Testis (tissue), 2 donors: ENCODE measurements at regions not wholly inside any gene's neighbourhood (a gene's known extent, or its start where the extent isn't known, plus 50 kb on each side); places are given as distances from the start of the nearest gene placed in this dataset.

ENCODE experiments used
- DNase-seq: peaks from one replicate; pipeline ENCODE4 v3.0.0-alpha.2; 2019
- H3K27ac ChIP-seq, 2 donors: fragments of 200-600 bp; sonication (generic); one replicate each; pipeline ENCODE4 v1.5.1; 2019
- H3K27me3 ChIP-seq: fragments of 200-600 bp; sonication (generic); one replicate; pipeline ENCODE4 v1.5.1; 2019
- H3K36me3 ChIP-seq: fragments of 200-600 bp; sonication (generic); one replicate; pipeline ENCODE4 v1.5.1; 2017; ENCODE audit warnings: low read depth; ENCODE audit errors: missing control alignments
- H3K4me1 ChIP-seq: fragments of 200-600 bp; sonication (generic); one replicate; pipeline ENCODE4 v1.5.1; 2019
- H3K4me3 ChIP-seq, 2 donors: fragments of 200-600 bp; sonication (generic); one replicate each; pipeline ENCODE4 v1.5.1; 2017 to 2019
- H3K9me3 ChIP-seq: fragments of 200-600 bp; sonication (generic); one replicate; pipeline ENCODE4 v1.5.1; 2017
- POLR2A ChIP-seq: fragments of 450-650 bp; IDR thresholded peaks from one replicate; pipeline ENCODE4 v1.6.1; 2017; ENCODE audit warnings: antibody characterized with exemption, mild to moderate bottlenecking, moderate library complexity
- whole genome bisulfite sequencing, 2 donors: methylation state at CpG; one replicate each; pipeline ENCODE4 v1.1.5; 2018; 5-methylcytosine and 5-hydroxymethylcytosine counted together
- intact Hi-C: fragments of 100-400 bp; cut with DNase I; formaldehyde crosslinking; loops from one replicate; pipeline ENCODE4 v1.15.1; 2023; ENCODE audit warnings: low total_unique reads
- TF ChIP-seq, protein P1 (sequence below), 3 experiments: fragments of 450-650 bp in 2 of 3; fragments of 200-600 bp in 1 of 3; sonication (generic) in 1 of 3; IDR thresholded peaks; one replicate each; pipeline ENCODE4 v1.5.1; 2016 to 2019; ENCODE audit warnings: antibody characterized with exemption in 3 of 3, mild to moderate bottlenecking in 2 of 3, moderate library complexity in 1 of 3

DNA sequence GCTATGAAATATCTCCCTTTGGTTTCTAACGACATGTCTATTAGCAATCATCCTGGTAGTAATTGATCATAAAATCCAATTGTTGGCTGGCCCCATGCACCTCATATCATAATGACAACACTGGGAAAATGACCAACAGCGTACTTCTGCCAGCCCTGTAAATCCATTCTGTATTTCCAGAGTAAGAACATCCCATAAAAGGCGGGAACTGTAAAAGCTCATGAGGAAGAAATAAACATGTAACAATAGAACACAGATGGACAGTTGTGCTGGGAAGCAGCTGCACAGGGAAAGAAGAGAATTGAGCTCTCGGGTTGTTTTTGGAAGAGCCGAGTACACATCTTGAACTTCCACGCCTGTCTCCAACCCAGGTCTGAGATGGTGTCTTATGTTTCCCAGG is 218.7 kb downstream of the CMPK2 start:
- no peak for DNase-seq
- Histone ChIP-seq H3K9me3 (no peaks in the 10 kb centered on the region), H3K27ac (no peak overlapping the region), H3K4me3 (no peak overlapping the region), H3K4me1 (no peaks in the 10 kb centered on the region), H3K36me3 (no peaks in the 10 kb centered on the region), H3K27me3 (no peaks in the 10 kb centered on the region)
- TF ChIP-seq, protein P1, sequence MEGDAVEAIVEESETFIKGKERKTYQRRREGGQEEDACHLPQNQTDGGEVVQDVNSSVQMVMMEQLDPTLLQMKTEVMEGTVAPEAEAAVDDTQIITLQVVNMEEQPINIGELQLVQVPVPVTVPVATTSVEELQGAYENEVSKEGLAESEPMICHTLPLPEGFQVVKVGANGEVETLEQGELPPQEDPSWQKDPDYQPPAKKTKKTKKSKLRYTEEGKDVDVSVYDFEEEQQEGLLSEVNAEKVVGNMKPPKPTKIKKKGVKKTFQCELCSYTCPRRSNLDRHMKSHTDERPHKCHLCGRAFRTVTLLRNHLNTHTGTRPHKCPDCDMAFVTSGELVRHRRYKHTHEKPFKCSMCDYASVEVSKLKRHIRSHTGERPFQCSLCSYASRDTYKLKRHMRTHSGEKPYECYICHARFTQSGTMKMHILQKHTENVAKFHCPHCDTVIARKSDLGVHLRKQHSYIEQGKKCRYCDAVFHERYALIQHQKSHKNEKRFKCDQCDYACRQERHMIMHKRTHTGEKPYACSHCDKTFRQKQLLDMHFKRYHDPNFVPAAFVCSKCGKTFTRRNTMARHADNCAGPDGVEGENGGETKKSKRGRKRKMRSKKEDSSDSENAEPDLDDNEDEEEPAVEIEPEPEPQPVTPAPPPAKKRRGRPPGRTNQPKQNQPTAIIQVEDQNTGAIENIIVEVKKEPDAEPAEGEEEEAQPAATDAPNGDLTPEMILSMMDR (IDR thresholded peaks at IDR 0.05) = no peak
- TF ChIP-seq POLR2A = no peak
- intact Hi-C loops = no loop called here
- WGBS, 2 donors = 72% methylated on average over 6 of the region's 6 CpGs

DNA sequence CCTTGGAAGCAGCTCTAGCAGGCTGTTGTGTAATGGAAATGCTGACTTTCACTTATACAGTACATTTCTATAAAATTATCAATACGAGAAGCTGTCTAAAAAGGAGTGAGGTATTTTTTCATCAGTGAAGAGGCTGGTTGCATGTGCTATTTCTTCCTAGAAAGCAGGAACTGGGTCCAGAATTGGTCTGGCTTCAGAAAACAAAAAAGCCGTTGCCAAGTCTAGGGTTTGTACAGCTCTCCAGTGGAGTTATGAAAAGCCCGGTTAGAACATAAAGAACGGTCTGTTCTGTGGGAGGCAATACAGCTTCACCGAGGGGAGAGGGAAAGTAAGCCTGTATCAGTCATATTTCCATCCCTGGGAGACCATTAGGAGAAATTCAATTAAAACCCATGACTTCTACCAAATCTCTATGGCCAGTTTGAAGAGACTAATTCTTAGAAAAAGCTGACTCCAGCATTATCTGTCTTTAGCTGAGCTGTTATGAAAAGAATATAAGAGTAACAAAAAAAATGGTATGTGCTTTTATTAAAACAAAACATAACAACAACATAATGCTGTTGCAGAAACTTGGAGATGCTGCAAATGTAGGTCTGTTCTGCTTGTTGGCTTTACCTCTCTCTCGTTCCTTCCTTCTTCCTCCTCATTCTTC is 217.0 kb downstream of the CMPK2 start:
- no peaks in the 10 kb centered on the region for H3K36me3 ChIP-seq
- no peak overlapping the region for H3K4me3 ChIP-seq
- H3K4me1 ChIP-seq = no peaks in the 10 kb centered on the region
- H3K27me3 ChIP-seq = no peaks in the 10 kb centered on the region
- no peaks in the 10 kb centered on the region for H3K9me3 ChIP-seq
- TF ChIP-seq, protein P1 (IDR thresholded peaks at IDR 0.05) = no peak
- TF ChIP-seq POLR2A = no peak
- WGBS, 2 donors = 51 to 53% methylated on average over 6 of the region's 6 CpGs
- DNase-seq = no peak
- no peak overlapping the region for H3K27ac ChIP-seq
- intact Hi-C loops = no loop called here

DNA sequence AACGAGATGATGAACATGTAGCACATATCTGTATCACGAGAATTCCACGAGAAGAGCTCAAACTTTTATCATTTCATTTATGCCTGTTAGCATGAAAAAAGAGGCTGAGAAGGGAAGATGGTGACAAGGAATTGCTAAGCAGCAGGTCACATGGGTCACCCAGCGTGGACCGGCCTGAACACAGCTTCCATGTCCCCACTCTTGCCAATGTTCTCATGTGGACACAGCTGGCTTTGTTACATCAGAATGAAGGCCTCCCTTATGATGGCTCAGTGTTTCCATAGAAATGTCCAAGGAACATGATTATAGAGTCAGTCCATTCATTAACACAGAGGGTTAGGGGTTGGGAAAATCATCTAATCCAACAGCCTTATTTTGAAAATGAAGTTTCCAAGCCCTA is 215.4 kb downstream of the CMPK2 start:
- 82 to 88% methylated on average over 5 of the region's 5 CpGs for WGBS, 2 donors
- intact Hi-C loops = no loop called here
- Histone ChIP-seq H3K4me3 (no peak overlapping the region), H3K27ac (no peak overlapping the region), H3K36me3 (no peaks in the 10 kb centered on the region), H3K9me3 (no peaks in the 10 kb centered on the region), H3K4me1 (no peaks in the 10 kb centered on the region), H3K27me3 (no peaks in the 10 kb centered on the region)
- no peak for DNase-seq
- TF ChIP-seq, protein P1 (IDR thresholded peaks at IDR 0.05) = no peak
- TF ChIP-seq POLR2A = no peak

DNA sequence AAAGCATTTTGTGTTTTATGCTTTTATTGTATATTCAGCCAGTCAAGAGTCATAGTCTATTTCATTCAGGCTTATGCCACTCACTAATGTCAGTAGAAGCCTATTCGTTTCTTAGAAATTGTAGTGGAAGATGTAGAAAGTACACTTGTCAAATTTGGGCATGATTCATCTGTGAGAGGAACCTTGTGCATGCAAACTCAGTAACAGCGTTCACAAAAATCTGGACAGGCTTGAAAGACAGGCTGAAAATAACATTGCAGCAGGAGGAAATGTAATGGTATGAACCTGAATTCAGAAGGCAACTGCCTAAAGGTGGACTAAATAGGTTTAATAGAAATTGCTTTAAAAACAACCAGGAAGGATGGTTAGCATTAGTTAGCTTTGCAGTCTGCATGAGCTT is 213.5 kb downstream of the CMPK2 start:
- no peaks in the 10 kb centered on the region for H3K27me3 ChIP-seq
- intact Hi-C loops = no loop called here
- TF ChIP-seq, protein P1 (IDR thresholded peaks at IDR 0.05) = no peak
- no peak for TF ChIP-seq POLR2A
- 89% methylated on average over 2 of the region's 2 CpGs for WGBS, 2 donors
- H3K4me1 ChIP-seq = no peaks in the 10 kb centered on the region
- H3K36me3 ChIP-seq = no peaks in the 10 kb centered on the region
- H3K9me3 ChIP-seq = no peaks in the 10 kb centered on the region
- DNase-seq = no peak
- H3K4me3 ChIP-seq = no peak overlapping the region
- no peak overlapping the region for H3K27ac ChIP-seq

DNA sequence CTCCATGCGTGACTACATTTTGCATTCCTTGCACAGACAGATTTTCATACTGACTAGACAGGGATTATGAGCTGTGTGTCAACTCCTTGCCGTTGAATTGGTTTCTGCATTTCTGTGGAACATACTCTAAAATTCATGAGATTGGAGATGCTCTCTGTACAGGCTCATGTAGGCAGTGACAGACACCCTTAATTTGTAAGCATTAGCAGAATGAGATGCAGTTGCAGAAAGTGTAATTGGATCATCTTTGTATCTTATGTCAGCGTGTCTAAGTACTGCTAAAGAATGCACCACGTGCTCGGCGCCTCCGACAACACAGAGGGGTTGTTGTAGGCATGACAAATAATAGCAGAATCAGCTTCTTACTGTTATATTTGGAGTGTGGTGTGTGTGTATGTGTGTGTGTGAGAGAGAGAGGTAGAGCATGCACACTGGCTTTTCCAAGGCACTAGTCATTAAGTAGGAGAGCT is 212.4 kb downstream of the CMPK2 start:
- WGBS, 2 donors = 67 to 76% methylated on average over 7 of the region's 7 CpGs
- no peak for TF ChIP-seq POLR2A
- TF ChIP-seq, protein P1 (IDR thresholded peaks at IDR 0.05) = no peak

More for the DNA sequence above, 212.4 kb downstream of the CMPK2 start:
- Histone ChIP-seq H3K27ac (no peak overlapping the region), H3K36me3 (no peaks in the 10 kb centered on the region), H3K9me3 (no peaks in the 10 kb centered on the region), H3K27me3 (no peaks in the 10 kb centered on the region), H3K4me1 (no peaks in the 10 kb centered on the region), H3K4me3 (no peak overlapping the region)
- DNase-seq = no peak
- intact Hi-C loops = no loop called here
